ENCODE measurements at regions not wholly inside any gene's neighbourhood (a gene's known extent, or its start where the extent isn't known, plus 50 kb on each side); places are given as distances from the start of the nearest gene placed in this dataset.

GRCh38 chr6:90701146-90701781, 114.4 kb upstream of the MAP3K7 start:
- in situ Hi-C loops (cut with MboI; ENCODE audit: low pct_unique_long_range_greater_than_20kb, low sequenced_read_pairs, unreplicated experiment) = no loop called here
- DNase-seq (ENCODE audit: low spot score) = no peak

DNA sequence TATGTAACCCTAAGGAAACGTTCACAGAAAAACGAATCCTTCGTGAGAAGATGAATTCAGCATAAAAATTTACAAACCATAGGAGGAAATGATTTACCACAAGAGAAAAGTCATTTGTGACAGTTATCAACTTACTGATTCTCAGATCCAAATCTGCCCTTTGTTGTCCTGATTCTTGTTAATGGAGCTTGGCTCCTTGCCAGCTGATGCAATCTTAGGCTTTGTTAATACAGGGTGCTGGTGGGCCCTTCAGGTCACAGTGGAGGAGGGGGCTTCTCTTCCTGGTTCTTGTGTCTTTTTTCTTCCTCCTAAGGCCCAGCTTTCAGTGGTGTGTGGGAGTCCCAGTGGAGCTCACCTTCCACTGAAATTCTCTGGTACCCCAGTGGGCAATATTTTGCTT, 108.4 kb upstream of the MAP3K7 start:
- TF ChIP-seq, protein P1, sequence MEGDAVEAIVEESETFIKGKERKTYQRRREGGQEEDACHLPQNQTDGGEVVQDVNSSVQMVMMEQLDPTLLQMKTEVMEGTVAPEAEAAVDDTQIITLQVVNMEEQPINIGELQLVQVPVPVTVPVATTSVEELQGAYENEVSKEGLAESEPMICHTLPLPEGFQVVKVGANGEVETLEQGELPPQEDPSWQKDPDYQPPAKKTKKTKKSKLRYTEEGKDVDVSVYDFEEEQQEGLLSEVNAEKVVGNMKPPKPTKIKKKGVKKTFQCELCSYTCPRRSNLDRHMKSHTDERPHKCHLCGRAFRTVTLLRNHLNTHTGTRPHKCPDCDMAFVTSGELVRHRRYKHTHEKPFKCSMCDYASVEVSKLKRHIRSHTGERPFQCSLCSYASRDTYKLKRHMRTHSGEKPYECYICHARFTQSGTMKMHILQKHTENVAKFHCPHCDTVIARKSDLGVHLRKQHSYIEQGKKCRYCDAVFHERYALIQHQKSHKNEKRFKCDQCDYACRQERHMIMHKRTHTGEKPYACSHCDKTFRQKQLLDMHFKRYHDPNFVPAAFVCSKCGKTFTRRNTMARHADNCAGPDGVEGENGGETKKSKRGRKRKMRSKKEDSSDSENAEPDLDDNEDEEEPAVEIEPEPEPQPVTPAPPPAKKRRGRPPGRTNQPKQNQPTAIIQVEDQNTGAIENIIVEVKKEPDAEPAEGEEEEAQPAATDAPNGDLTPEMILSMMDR (IDR thresholded peaks at IDR 0.05; ENCODE audit: extremely low read depth, insufficient read depth, missing control alignments) = no peak
- in situ Hi-C loops (cut with MboI; ENCODE audit: low pct_unique_long_range_greater_than_20kb, low sequenced_read_pairs, unreplicated experiment) = no loop called here
- no peak for DNase-seq (ENCODE audit: low spot score)

More at GRCh38 chr6:90701146-90701781, 114.4 kb upstream of the MAP3K7 start:
- TF ChIP-seq, protein P1 (IDR thresholded peaks at IDR 0.05; ENCODE audit: extremely low read depth, insufficient read depth, missing control alignments) = no peak

DNA sequence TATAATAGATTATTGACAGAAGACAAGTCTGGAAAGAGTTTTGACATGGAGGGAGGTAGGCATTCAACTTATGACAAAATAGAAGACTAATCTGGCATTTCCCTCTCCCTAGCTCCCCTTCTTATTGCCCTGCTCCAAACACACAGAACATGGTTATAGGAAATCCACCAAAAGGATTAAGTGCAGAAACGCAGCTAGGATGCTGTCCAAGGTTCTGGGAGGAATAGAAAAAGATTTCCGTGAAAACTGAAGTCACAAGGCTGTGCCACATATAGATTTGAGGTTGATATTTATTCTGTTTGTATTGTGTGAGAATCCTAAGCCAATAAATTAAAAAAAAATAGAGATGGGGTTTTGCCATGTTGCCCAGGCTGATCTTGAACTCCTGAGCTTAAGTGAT, 107.9 kb upstream of the MAP3K7 start:
- DNase-seq (ENCODE audit: low spot score) = no peak
- in situ Hi-C loops (cut with MboI; ENCODE audit: low pct_unique_long_range_greater_than_20kb, low sequenced_read_pairs, unreplicated experiment) = no loop called here
- TF ChIP-seq, protein P1 (IDR thresholded peaks at IDR 0.05; ENCODE audit: extremely low read depth, insufficient read depth, missing control alignments) = no peak

GRCh38 chr6:90691823-90692222, 105.0 kb upstream of the MAP3K7 start:
- TF ChIP-seq, protein P1 (IDR thresholded peaks at IDR 0.05; ENCODE audit: extremely low read depth, insufficient read depth, missing control alignments) = peak; percentile 30
- DNase-seq (ENCODE audit: low spot score) = no peak
- in situ Hi-C loops (cut with MboI; ENCODE audit: low pct_unique_long_range_greater_than_20kb, low sequenced_read_pairs, unreplicated experiment) = no loop called here

DNA sequence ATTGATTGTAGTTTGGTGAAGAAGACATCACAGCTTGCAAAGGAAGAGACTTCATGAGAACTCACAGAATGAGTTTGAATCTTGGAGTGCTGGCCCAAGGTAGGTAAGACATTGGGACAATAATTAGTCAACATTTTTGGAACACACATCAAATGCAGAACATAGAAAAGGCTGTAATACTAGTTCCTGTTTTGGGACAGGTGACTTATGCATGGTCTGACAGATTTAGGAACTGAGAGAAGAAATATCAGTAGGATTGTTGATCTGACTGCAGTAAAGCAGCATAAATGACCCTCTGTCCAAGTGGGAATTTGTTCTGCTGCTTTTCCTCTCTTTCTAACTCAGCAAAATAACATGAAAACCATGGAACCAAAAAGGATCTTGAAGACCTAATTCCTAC, 102.3 kb upstream of the MAP3K7 start:
- TF ChIP-seq, protein P1 (IDR thresholded peaks at IDR 0.05; ENCODE audit: extremely low read depth, insufficient read depth, missing control alignments) = no peak
- in situ Hi-C loops (cut with MboI; ENCODE audit: low pct_unique_long_range_greater_than_20kb, low sequenced_read_pairs, unreplicated experiment) = no loop called here
- DNase-seq (ENCODE audit: low spot score) = no peak

DNA sequence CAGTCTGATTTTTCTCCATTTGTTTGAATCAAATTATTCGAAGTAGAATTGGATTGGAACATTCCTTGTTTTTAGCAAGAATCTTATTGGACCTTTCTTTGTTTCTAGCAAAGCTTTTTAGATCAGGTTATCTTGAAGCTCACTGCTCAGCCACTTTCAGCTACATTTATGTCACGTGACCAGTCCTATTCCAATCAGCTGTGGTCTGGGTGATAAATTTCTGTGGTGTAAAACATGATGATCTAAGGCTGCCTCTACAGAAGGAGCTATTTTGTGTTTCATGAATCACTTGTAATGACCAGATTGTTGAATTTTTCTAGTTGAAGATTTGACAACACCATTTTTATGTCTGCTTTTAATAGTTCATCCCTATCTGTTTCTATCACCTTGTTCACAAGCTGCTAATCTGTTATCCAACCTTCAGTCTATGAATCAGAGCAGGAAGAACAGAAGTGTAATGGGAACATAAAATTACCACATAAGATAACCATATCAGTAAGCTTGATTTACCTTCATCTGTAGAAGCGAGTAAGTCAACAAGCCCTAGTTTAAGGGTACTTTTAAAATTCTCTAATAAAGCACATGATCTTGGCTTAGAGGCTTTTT, 101.0 kb upstream of the MAP3K7 start:
- DNase-seq (ENCODE audit: low spot score) = no peak
- TF ChIP-seq, protein P1 (IDR thresholded peaks at IDR 0.05; ENCODE audit: extremely low read depth, insufficient read depth, missing control alignments) = no peak
- in situ Hi-C loops (cut with MboI; ENCODE audit: low pct_unique_long_range_greater_than_20kb, low sequenced_read_pairs, unreplicated experiment) = no loop called here

Measured in GM13977 (cell line).